Right lobe of liver (tissue), 4 donors: ENCODE measurements at regions not wholly inside any gene's neighbourhood (a gene's known extent, or its start where the extent isn't known, plus 50 kb on each side); places are given as distances from the start of the nearest gene placed in this dataset.

Source experiments
- CTCF ChIP-seq, 4 donors: fragments of 200-600 bp in 3 of 4; fragments of 450-650 bp in 1 of 4; IDR thresholded peaks; one replicate each; pipeline versions ENCODE4 v1.5.1 to v1.8.0; 2016 to 2022; ENCODE audit warnings: antibody characterized with exemption in 4 of 4, mild to moderate bottlenecking in 2 of 4
- POLR2A ChIP-seq: fragments of 450-650 bp; IDR thresholded peaks from one replicate; pipeline ENCODE4 v1.6.1; 2017; ENCODE audit warnings: antibody characterized with exemption, mild to moderate bottlenecking
- donor health status: DM: no; HTN: no; CAD: no.
- donor health status: DM: no; HTN: no; CAD: no.
- donor health status: DM: no; HTN: yes; CAD: no.

GRCh38 chr13:109431217-109431616 lies 355.2 kb downstream of the IRS2 start:
- TF ChIP-seq CTCF (IDR thresholded peaks at IDR 0.05), result no peak
- TF ChIP-seq POLR2A, result no peak
